Pulmonary artery endothelial cell (primary cell): ENCODE measurements at regions not wholly inside any gene's neighbourhood (a gene's known extent, or its start where the extent isn't known, plus 50 kb on each side); places are given as distances from the start of the nearest gene placed in this dataset.

Experiments
- DNase-seq: peaks from one replicate; pipeline ENCODE4 v3.0.0-alpha.2; 2011; ENCODE audit warnings: low read depth, low spot score

GRCh38 chr4:32136081-32136787 is 1416.1 kb downstream of the PCDH7 start:
- DNase-seq = no peak

- peak; percentile 80 for DNase-seq
Measured at GRCh38 chr4:32140636-32141035, 1420.5 kb downstream of the PCDH7 start.

GRCh38 chr4:32142075-32142474 is 1421.9 kb downstream of the PCDH7 start:
- DNase-seq = peak; percentile 37

GRCh38 chr4:32145987-32146386 is 1425.8 kb downstream of the PCDH7 start:
- no peak for DNase-seq

GRCh38 chr4:32147446-32148085 is 1427.4 kb downstream of the PCDH7 start:
- no peak for DNase-seq

- no peak for DNase-seq
Measured at GRCh38 chr4:32148111-32148666, 1428.0 kb downstream of the PCDH7 start.

GRCh38 chr4:32158961-32159360 is 1438.8 kb downstream of the PCDH7 start:
- DNase-seq = no peak

GRCh38 chr4:32161392-32161791 is 1441.2 kb downstream of the PCDH7 start:
- no peak for DNase-seq

GRCh38 chr4:32163125-32163524 is 1443.0 kb downstream of the PCDH7 start:
- DNase-seq = no peak

- no peak for DNase-seq
Measured at GRCh38 chr4:32169841-32170240, 1449.7 kb downstream of the PCDH7 start.

GRCh38 chr4:32172086-32172485 is 1451.9 kb downstream of the PCDH7 start:
- DNase-seq = no peak

- DNase-seq = peak; percentile 24
Measured at GRCh38 chr4:32172761-32173160, 1452.6 kb downstream of the PCDH7 start.

- DNase-seq = no peak
Measured at GRCh38 chr4:32180086-32180485, 1459.9 kb downstream of the PCDH7 start.

GRCh38 chr4:32184186-32184585 is 1464.0 kb downstream of the PCDH7 start:
- DNase-seq = peak; percentile 65

GRCh38 chr4:32189130-32189529 is 1469.0 kb downstream of the PCDH7 start:
- DNase-seq = no peak

GRCh38 chr4:32189788-32190187 is 1469.6 kb downstream of the PCDH7 start:
- no peak for DNase-seq

- DNase-seq = no peak
Measured at GRCh38 chr4:32191961-32192360, 1471.8 kb downstream of the PCDH7 start.

- DNase-seq = no peak
Measured at GRCh38 chr4:32192363-32192762, 1472.2 kb downstream of the PCDH7 start.

- DNase-seq = no peak
Measured at GRCh38 chr4:32192991-32193390, 1472.8 kb downstream of the PCDH7 start.

- DNase-seq = no peak
Measured at GRCh38 chr4:32196950-32197688, 1477.0 kb downstream of the PCDH7 start.

GRCh38 chr4:32199639-32200038 is 1479.5 kb downstream of the PCDH7 start:
- DNase-seq = no peak

GRCh38 chr4:32203340-32203739 is 1483.2 kb downstream of the PCDH7 start:
- DNase-seq = no peak
